Right atrium auricular region (tissue), 2 donors: ENCODE measurements at regions not wholly inside any gene's neighbourhood (a gene's known extent, or its start where the extent isn't known, plus 50 kb on each side); places are given as distances from the start of the nearest gene placed in this dataset.
"Not testable (repeated sequence)": the region's sequence is repeated elsewhere in the genome, so short reads cannot be mapped to it uniquely, and the experiment has no call there.

ENCODE experiments used
- DNase-seq: peaks from one replicate; pipeline ENCODE4 v3.0.0-alpha.2; 2019; ENCODE audit warnings: low spot score
- H3K27ac ChIP-seq, 2 donors: fragments of 200-600 bp; sonication (generic); 1 replicate in 1 of 2; 2 replicates in 1 of 2; pipeline ENCODE4 v1.5.1; 2016 to 2019
- H3K27me3 ChIP-seq, 2 donors: fragments of 200-600 bp; sonication (generic); one replicate each; pipeline versions ENCODE4 v1.5.1 to v1.6.0; 2017 to 2019
- H3K36me3 ChIP-seq: fragments of 200-600 bp; sonication (generic); one replicate; pipeline ENCODE4 v1.5.1; 2016
- H3K4me1 ChIP-seq, 2 donors: fragments of 200-600 bp; sonication (generic); one replicate each; pipeline versions ENCODE4 v1.5.1 to v1.6.0; 2017 to 2019
- H3K4me3 ChIP-seq, 2 donors: fragments of 200-600 bp; sonication (generic); 1 replicate in 1 of 2; 2 replicates in 1 of 2; pipeline ENCODE4 v1.5.1; 2017 to 2019; ENCODE audit warnings: mild to moderate bottlenecking in 1 of 2, moderate library complexity in 1 of 2
- H3K9me3 ChIP-seq, 2 donors: fragments of 200-600 bp; sonication (generic); one replicate each; pipeline ENCODE4 v1.5.1; 2019
- CTCF ChIP-seq, 2 donors: fragments of 200-600 bp; sonication (generic); IDR thresholded peaks; one replicate each; pipeline ENCODE4 v1.5.1; 2019; ENCODE audit warnings: antibody characterized with exemption in 2 of 2

- no peak for TF ChIP-seq CTCF (IDR thresholded peaks at IDR 0.05)
- Histone ChIP-seq H3K27me3 (no peaks in the 10 kb centered on the region), H3K9me3 (no peaks in the 10 kb centered on the region), H3K4me1 (no peaks in the 10 kb centered on the region), H3K27ac (no peak overlapping the region), H3K4me3 (no peak overlapping the region), H3K36me3 (no peaks in the 10 kb centered on the region)
- DNase-seq = no peak
These were observed 2133.0 kb downstream of the NCAM2 start for GRCh38 chr21:23131177-23131576.

- no peak for TF ChIP-seq CTCF (IDR thresholded peaks at IDR 0.05)
- no peaks in the 10 kb centered on the region for H3K27me3 ChIP-seq
These were observed 2140.6 kb downstream of the NCAM2 start for GRCh38 chr21:23138797-23139196.

GRCh38 chr21:23152130-23152529 lies 2153.9 kb downstream of the NCAM2 start:
- DNase-seq = no peak
- Histone ChIP-seq H3K36me3 (no peaks in the 10 kb centered on the region), H3K4me3 (no peak overlapping the region), H3K27ac (no peak overlapping the region), H3K4me1 (no peaks in the 10 kb centered on the region), H3K9me3 (no peaks in the 10 kb centered on the region), H3K27me3 (no peaks in the 10 kb centered on the region)
- TF ChIP-seq CTCF (IDR thresholded peaks at IDR 0.05) = no peak

More at GRCh38 chr21:23138797-23139196, 2140.6 kb downstream of the NCAM2 start:
- no peak overlapping the region for H3K4me3 ChIP-seq
- no peaks in the 10 kb centered on the region for H3K36me3 ChIP-seq
- no peak for DNase-seq
- no peak overlapping the region for H3K27ac ChIP-seq
- H3K9me3 ChIP-seq = no peaks in the 10 kb centered on the region
- H3K4me1 ChIP-seq = no peaks in the 10 kb centered on the region

- not testable (repeated sequence) for H3K4me1 ChIP-seq, H3K27ac ChIP-seq, H3K36me3 ChIP-seq, H3K27me3 ChIP-seq, DNase-seq, H3K9me3 ChIP-seq, H3K4me3 ChIP-seq
These were observed 2155.6 kb downstream of the NCAM2 start for GRCh38 chr21:23153842-23154241.

GRCh38 chr21:23155281-23155680 lies 2157.1 kb downstream of the NCAM2 start:
- no peak for DNase-seq
- TF ChIP-seq CTCF (IDR thresholded peaks at IDR 0.05) = no peak
- H3K4me1 ChIP-seq = no peaks in the 10 kb centered on the region

GRCh38 chr21:23160914-23161313 lies 2162.7 kb downstream of the NCAM2 start:
- no peak for TF ChIP-seq CTCF (IDR thresholded peaks at IDR 0.05)
- DNase-seq = no peak
- no peak overlapping the region for H3K27ac ChIP-seq

More at GRCh38 chr21:23155281-23155680, 2157.1 kb downstream of the NCAM2 start:
- Histone ChIP-seq H3K4me3 (no peak overlapping the region), H3K36me3 (no peaks in the 10 kb centered on the region), H3K9me3 (no peaks in the 10 kb centered on the region), H3K27ac (no peak overlapping the region), H3K27me3 (no peaks in the 10 kb centered on the region)

More at GRCh38 chr21:23160914-23161313, 2162.7 kb downstream of the NCAM2 start:
- Histone ChIP-seq H3K4me3 (no peak overlapping the region), H3K27me3 (no peaks in the 10 kb centered on the region), H3K36me3 (no peaks in the 10 kb centered on the region), H3K4me1 (no peaks in the 10 kb centered on the region), H3K9me3 (no peaks in the 10 kb centered on the region)
